CD4-positive, alpha-beta T cell treated with Interleukin-2 at 100 ng/mL for 4 hours (primary cell): ENCODE measurements at regions not wholly inside any gene's neighbourhood (a gene's known extent, or its start where the extent isn't known, plus 50 kb on each side); places are given as distances from the start of the nearest gene placed in this dataset.
A peak's percentile ranks its signal among the peaks of the same experiment; 100 is the strongest.
"Not testable (repeated sequence)": the region's sequence is repeated elsewhere in the genome, so short reads cannot be mapped to it uniquely, and the experiment has no call there.

Experiments used
- DNase-seq: peaks from one replicate; pipeline ENCODE4 v3.0.0-alpha.2; 2020; ENCODE audit warnings: low spot score

DNA sequence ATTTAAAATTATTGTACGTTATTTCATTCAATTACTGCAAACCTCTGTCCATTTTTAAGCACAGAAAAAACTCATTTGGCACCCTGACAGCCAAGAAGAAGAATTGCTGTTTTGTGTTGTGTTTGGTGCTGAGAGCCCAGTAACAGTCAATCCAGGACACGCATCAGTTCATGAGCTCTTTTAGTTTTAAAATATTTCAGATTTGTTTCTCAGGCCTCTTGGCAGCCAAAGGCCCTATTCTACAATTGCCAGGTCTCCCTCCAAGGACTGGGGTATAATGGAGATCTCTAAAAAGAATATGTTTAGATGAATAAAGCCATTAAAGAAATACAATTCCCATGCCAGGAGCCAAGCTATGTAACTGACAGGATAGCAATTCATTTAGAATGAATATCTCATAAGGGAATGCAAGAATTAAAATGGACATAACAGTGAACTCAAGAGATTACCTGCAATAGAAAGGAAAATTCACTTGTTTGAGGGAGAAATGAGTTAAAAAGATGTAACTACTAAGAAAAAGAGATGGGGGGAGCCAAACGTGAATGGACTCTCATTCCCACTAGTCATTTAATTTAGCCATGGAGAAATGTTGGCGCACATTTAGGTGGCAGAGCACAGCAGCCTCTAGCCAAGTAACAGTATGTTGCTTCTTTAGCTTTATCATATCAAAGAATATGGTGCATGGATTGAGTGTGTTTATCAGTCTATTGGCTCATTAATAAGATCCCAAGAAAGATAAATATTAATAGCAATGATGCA is 140.6 kb upstream of the PELI2 start:
- no peak for DNase-seq

DNA sequence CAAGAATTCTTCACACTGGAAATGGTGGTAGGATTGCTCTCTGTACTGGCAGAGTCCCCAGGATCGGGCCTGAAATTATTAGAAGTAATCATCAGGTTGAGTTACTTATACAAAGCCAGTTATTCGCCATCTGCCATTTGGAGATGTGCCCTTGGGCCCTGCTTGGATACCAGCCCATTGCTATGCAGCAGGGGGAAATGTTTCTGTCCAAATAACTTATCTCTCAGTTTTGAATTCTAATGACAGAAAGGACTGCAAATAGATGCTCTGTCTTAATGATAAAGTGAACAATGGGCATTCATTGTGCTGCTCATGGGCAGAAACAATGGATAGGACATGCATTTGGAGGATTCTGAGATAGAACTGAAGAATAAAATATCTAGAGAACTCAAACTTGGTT is 139.1 kb upstream of the PELI2 start:
- no peak for DNase-seq

DNA sequence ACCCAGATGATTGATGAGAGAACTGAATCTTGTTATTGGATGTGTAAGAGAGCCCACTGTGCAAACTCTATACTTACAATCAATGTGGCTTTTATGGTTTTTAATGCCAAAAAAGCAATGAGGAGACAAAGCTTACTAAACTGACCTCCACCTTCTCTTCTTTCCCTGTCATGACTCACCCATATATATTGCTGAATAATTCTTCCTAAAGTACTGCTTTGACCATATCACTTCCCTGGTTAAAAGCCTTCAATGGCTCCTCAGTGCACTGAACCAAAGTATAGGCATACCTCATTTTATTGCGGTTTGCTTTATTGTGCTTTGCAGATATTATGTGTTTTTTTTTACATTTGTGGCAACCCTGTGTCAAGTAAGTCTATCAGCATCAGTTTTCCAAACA is 138.4 kb upstream of the PELI2 start:
- DNase-seq: no peak

- DNase-seq: no peak
These were observed 137.2 kb upstream of the PELI2 start for GRCh38 chr14:55980970-55981369.

DNA sequence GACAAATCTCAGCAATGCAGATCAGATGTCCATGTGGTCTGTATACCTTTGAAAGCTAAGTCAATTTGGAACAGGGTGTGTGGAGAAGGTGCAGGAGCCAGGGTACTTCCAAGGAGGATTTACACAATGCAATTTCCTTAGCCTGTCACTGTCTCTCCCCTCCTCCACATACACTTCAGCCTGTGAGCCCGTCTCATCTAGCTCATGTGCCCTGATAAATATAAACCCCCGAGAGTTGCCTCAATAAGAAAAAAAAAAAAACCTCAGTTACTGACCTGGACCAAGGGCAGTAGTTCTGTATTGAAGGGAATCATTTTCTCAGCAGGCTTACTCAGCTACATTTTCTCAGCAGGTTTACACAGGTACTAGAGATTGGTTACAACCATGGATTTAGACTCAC is 132.1 kb upstream of the PELI2 start:
- DNase-seq: no peak

- no peak for DNase-seq
These were observed 117.4 kb upstream of the PELI2 start for GRCh38 chr14:56000846-56001245.

DNA sequence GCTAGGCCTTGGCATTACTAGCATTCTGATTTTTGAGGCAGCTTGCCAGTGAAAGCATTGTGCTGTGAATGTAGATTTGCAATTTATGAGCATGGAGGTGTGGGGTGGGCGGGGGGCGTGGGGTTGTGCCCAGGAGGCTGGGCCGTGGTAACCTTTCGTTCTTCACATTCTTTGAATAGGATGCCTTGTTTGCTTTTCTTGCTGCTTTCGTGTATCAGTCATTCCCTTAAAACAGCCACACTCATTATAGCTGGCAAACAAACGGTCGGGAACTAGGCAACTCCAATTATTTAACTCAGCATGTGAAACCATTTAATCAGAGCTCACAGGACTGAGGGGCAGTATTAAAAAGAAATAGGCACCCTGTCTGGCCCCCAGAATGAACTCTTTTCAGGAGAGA is 115.9 kb upstream of the PELI2 start:
- no peak for DNase-seq

DNA sequence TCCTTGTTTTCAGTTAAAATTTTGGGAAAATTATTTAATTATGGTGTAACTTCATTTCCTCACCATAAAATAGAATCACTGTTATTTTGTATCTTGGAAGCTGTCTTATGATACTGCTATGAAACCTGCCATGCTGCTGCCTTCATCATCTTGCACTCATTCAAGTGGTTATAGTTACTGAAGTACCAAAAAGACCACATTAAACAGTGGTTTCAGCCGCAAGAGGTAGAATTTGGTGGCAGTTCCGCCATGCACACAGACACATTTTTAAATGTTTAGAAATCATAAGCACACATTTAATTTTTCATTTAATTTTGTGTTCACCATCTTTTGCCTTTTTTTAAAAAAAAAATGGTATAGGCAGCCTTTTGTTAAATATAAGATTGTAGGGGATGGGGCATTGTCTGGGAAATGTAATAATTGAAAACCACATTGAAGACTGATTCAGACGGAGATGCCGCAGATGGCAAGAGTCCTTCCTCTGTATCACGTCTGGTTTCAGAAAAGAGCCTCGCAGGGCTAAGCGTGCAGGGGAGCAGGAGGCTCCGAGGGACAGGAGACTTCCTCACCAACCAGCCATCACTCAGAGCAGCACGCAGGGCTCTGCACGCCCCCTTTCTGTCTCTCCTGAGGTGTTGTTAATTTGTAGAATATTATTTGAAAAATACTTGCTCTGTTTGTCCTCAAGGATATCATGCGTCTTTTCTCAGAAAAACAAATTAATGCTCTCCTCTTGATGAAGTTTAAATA is 115.2 kb upstream of the PELI2 start:
- DNase-seq: peak; percentile 37

DNA sequence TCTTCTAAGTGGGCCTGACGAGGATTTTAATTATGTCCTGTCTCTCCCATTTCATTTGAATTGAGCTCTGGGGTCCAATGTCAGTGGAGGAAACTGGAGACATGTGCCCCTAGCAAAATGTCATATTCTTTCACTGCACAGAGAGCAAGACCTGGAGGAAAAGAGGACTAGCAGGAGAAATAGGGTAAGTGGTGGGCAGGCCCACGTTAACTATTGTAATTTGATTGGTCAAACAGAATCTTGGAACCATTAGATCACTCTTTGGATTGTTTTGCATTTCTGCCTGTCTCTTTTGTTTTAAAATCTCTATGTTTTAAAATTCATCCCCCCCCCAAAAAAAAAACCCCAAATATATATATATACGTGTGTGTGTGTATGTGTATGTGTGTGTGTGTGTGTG is 113.9 kb upstream of the PELI2 start:
- no peak for DNase-seq

DNA sequence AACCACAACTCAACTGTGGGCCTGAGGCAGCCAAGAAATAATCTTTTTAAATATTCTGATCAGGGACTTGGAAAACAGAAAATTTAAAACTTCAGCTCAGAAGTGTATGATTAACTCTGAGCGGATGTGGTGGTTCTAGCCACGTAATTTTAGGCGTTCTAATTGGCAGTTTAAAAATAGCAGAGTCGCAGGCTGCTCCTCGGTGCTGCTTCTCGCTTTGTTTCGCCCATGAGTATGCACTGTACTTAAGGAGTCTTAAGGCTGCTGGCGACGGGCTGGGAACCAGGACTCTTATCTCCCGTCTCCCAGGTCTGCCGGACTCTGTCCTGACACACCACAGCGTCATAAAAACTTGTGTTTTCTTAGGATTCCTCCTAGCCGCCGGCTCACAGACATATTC is 113.4 kb upstream of the PELI2 start:
- DNase-seq: peak; percentile 25

- no peak for DNase-seq
These were observed 112.8 kb upstream of the PELI2 start for GRCh38 chr14:56005191-56006053.

DNA sequence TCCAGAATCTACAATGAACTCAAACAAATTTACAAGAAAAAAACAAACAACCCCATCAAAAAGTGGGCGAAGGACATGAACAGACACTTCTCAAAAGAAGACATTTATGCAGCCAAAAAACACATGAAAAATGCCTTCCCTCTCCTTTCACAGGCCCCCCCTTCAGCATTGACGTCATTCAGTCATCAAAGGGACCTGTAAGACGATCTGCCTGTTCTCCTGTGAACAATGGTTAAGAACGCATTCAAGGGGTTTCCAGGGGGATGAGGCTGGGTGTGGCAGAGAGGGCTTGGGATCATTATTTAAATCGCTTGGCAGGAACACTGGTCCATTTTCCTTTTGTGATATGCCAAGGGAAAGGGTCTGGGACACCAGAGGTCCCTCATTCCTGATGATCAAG is 110.7 kb upstream of the PELI2 start:
- not testable (repeated sequence) for DNase-seq

GRCh38 chr14:56008150-56008549 is 110.1 kb upstream of the PELI2 start:
- no peak for DNase-seq

DNA sequence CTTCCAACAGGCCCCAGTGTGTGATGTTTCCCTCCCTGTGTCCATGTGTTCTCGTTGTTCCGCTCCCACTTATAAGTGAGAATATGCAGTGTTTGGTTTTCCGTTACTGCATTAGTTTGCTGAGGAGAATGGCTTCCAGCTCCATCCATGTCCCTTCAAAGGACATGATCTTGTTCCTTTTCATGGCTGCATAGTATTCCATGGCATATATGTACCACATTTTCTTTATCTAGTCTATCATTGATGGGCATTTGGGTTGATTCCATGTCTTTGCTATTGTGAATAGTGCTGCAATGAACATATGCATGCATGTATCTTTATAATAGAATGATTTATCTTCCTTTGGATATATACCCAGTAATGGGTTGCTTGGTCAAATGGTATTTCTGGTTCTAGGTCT is 109.5 kb upstream of the PELI2 start:
- not testable (repeated sequence) for DNase-seq

DNA sequence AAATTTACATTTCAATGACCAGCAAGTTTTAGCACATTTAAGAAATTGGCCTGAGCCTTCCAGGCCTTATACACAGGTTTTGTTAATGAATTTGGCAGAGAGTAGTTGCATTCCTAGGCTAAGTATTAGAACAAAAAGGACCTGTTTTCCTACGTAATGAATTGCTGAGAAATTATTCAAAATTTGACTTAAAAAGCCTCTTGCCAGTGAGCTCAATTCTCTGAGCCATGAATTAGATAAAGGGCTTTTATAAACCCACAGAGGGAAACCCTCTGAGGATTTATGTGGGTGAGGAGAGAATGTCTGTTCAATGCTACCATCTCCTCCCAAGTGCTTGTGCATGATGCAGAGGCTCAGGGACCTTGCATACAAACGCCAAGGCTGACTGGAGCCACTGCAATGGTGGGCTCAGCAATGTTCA is 94.5 kb upstream of the PELI2 start:
- no peak for DNase-seq

GRCh38 chr14:56025191-56025590 is 93.0 kb upstream of the PELI2 start:
- DNase-seq: no peak

- no peak for DNase-seq
These were observed 91.7 kb upstream of the PELI2 start for GRCh38 chr14:56026506-56026905.

- no peak for DNase-seq
These were observed 90.8 kb upstream of the PELI2 start for GRCh38 chr14:56027421-56027820.

DNA sequence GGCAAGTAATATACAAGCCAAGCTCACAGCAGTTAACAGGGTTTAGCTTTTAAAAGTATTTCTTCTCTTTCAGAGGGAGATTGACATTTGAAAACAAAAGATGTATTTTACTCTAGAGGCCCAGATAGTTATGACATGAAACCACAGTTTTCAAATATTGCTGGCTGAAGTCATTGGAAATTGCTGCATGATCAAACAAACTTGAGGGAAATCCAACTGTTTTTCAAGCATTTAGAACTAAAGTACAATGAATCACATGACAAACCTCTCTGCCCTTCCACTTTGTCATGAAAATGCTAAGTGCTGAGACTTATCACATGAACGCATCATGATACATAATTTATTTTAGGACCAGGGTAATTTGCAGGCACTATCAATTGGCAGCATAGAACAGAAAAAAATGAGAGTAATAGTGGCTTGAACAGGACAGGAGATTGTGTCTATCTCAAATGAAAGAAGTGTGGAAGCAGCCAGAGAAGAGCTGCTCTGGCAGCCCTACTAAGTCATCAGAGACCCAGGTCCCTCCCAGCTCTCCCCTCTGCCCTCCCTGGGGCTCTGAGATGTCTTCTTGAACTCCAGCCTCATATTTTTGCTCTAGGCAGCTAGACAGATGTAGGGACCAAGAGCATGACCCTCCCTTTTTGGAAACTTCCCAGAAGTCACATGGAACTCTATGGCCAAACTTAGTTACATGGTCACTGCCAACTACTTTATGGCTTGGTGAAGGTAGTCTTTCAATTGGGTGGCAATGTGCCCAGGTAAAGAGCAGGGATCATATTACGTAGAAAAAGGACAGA is 90.1 kb upstream of the PELI2 start:
- DNase-seq: no peak

DNA sequence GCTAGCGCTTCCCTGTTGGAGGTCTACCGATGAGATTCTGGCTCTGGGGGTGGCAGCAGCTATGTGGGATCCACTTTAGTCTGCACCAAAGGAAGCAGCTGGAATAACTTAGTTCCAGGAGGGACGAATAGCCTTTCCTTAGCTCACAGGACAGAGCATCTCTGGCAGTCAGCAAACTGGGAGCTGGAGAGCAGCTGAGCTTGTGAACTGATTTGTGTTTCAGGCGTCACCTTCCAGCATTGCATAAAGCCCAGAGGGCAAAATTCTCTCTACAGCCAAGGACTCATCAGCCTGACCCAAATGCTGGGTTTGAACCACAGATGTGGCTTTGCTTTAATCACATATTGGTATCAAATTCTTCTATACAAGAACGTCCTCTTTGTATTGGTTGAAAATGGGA is 81.9 kb upstream of the PELI2 start:
- no peak for DNase-seq

GRCh38 chr14:56040121-56040520 is 78.1 kb upstream of the PELI2 start:
- DNase-seq: no peak

GRCh38 chr14:56044196-56044595 is 74.0 kb upstream of the PELI2 start:
- DNase-seq: no peak
